ENCODE measurements at regions not wholly inside any gene's neighbourhood (a gene's known extent, or its start where the extent isn't known, plus 50 kb on each side); places are given as distances from the start of the nearest gene placed in this dataset.

DNA sequence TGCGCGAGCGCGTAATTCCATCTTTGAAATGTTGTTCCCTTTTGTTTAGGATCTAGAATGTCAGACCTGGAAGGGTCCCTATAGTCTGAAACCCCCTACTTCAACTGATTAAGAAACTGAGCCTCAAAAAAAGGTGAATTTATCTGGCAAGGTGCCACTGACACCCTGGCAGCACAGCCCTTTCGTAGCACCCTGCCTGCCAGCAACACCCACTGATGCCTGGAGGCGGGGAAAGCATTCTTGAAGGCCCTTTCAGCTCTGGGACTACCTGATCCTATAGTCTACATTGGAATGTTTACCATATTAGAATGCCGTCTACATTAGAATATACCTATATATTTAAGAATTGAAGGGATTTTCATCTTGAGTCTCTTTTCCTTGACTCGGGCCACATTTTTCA lies 542.3 kb downstream of the BUD13 start:
- DNase-seq (ENCODE audit: low read depth, low spot score), result no peak
- no peak overlapping the region for H3K27ac ChIP-seq (ENCODE audit: low read length)
- TF ChIP-seq, protein P1, sequence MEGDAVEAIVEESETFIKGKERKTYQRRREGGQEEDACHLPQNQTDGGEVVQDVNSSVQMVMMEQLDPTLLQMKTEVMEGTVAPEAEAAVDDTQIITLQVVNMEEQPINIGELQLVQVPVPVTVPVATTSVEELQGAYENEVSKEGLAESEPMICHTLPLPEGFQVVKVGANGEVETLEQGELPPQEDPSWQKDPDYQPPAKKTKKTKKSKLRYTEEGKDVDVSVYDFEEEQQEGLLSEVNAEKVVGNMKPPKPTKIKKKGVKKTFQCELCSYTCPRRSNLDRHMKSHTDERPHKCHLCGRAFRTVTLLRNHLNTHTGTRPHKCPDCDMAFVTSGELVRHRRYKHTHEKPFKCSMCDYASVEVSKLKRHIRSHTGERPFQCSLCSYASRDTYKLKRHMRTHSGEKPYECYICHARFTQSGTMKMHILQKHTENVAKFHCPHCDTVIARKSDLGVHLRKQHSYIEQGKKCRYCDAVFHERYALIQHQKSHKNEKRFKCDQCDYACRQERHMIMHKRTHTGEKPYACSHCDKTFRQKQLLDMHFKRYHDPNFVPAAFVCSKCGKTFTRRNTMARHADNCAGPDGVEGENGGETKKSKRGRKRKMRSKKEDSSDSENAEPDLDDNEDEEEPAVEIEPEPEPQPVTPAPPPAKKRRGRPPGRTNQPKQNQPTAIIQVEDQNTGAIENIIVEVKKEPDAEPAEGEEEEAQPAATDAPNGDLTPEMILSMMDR (IDR thresholded peaks at IDR 0.05), result no peak
- TF ChIP-seq POLR2AphosphoS5 (IDR thresholded peaks at IDR 0.05; ENCODE audit: low read depth, low read length) (no peak), TCF7L2 (IDR thresholded peaks at IDR 0.05; ENCODE audit: low read depth, low read length) (no peak), SIN3A (IDR thresholded peaks at IDR 0.05; ENCODE audit: borderline replicate concordance, insufficient read depth, low read depth, low read length) (no peak)
- TF ChIP-seq, protein P2, sequence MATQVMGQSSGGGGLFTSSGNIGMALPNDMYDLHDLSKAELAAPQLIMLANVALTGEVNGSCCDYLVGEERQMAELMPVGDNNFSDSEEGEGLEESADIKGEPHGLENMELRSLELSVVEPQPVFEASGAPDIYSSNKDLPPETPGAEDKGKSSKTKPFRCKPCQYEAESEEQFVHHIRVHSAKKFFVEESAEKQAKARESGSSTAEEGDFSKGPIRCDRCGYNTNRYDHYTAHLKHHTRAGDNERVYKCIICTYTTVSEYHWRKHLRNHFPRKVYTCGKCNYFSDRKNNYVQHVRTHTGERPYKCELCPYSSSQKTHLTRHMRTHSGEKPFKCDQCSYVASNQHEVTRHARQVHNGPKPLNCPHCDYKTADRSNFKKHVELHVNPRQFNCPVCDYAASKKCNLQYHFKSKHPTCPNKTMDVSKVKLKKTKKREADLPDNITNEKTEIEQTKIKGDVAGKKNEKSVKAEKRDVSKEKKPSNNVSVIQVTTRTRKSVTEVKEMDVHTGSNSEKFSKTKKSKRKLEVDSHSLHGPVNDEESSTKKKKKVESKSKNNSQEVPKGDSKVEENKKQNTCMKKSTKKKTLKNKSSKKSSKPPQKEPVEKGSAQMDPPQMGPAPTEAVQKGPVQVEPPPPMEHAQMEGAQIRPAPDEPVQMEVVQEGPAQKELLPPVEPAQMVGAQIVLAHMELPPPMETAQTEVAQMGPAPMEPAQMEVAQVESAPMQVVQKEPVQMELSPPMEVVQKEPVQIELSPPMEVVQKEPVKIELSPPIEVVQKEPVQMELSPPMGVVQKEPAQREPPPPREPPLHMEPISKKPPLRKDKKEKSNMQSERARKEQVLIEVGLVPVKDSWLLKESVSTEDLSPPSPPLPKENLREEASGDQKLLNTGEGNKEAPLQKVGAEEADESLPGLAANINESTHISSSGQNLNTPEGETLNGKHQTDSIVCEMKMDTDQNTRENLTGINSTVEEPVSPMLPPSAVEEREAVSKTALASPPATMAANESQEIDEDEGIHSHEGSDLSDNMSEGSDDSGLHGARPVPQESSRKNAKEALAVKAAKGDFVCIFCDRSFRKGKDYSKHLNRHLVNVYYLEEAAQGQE (IDR thresholded peaks at IDR 0.05; ENCODE audit: insufficient read depth in 1 of 2, low read depth in 2 of 2, low read length in 1 of 2), result no peak
- in situ Hi-C loops (cut with HindIII; ENCODE audit: low pct_unique_long_range_greater_than_20kb, low sequenced_read_pairs) (no loop called here), intact Hi-C loops (cut with micrococcal nuclease; ENCODE audit: unreplicated experiment) (no loop called here)
- ATAC-seq, result no peak
- no TSS peak for BruUV-seq (replicated peaks)
- no peaks in the 10 kb centered on the region for H3K36me3 ChIP-seq (ENCODE audit: control insufficient read depth, insufficient read depth, low read length)
- CTCF ChIA-PET, result no interaction called here
- H3K27me3 ChIP-seq (ENCODE audit: control insufficient read depth, insufficient read depth, low read length), result peaks cover 6% of the 10 kb centered on the region; the same call in 1 of the 2 replicates
- POLR2A ChIA-PET, result no interaction called here
- no peak overlapping the region for H3K4me3 ChIP-seq (ENCODE audit: low read depth in 2 of 2, low read length in 2 of 2)
- H3K4me1 ChIP-seq (ENCODE audit: control insufficient read depth, insufficient read depth, low read length), result no peaks in the 10 kb centered on the region
- no peaks in the 10 kb centered on the region for H3K9me3 ChIP-seq (ENCODE audit: control insufficient read depth, insufficient read depth, low read depth, low read length)

DNA sequence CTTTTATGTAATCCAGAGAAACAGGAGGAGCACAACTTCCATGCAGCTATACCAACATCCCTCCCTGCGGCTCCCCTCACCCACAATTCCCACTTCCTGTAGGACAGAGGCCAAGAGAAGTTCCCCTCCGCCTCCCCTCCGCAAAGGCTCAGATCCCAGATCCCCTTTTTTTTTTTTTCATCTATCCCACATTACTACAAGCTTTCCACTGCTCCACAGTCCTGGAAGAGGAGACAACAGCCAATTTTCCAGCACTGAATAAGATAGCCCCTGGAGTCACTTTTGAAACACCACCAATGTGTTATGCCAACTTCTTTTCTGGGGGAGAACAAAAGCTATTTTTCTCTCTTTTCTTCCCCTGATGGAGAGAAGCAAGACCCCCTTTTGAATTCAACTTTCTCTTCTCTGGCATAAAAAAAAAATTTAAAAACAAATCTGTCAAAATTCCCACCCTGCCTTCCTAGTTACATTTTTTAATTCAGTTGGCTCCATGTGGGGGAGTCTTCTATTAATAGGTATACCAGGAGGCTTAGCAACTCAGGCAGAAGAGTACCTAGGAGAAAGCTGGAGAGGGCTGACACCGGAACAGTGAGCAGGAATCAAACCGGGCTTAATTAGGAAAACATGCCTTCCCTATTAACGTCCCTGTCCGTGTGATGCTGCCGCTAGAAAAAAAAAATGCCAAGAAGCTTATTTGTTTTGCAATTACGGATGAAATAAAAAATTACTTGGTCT lies 543.4 kb downstream of the BUD13 start:
- H3K27me3 ChIP-seq (ENCODE audit: control insufficient read depth, insufficient read depth, low read length), result peaks cover 6% of the 10 kb centered on the region; the same call in 1 of the 2 replicates
- no TSS peak for BruUV-seq (replicated peaks)
- ChIA-PET CTCF (interaction anchor here (0.5 kb wide), 1 partner anchor 22 kb away, joined by 3 read pairs; no protein-coding TSS in a partner anchor), POLR2A (no interaction called here)
- H3K9me3 ChIP-seq (ENCODE audit: control insufficient read depth, insufficient read depth, low read depth, low read length), result no peaks in the 10 kb centered on the region
- in situ Hi-C loops (cut with HindIII; ENCODE audit: low pct_unique_long_range_greater_than_20kb, low sequenced_read_pairs), result no loop called here
- H3K36me3 ChIP-seq (ENCODE audit: control insufficient read depth, insufficient read depth, low read length), result no peaks in the 10 kb centered on the region
- H3K4me3 ChIP-seq (ENCODE audit: low read depth in 2 of 2, low read length in 2 of 2), result no peak overlapping the region
- intact Hi-C loops (cut with micrococcal nuclease; ENCODE audit: unreplicated experiment), result no loop called here
- DNase-seq (ENCODE audit: low read depth, low spot score) (no peak), ATAC-seq (no peak)
- no peaks in the 10 kb centered on the region for H3K4me1 ChIP-seq (ENCODE audit: control insufficient read depth, insufficient read depth, low read length)
- TF ChIP-seq POLR2AphosphoS5 (IDR thresholded peaks at IDR 0.05; ENCODE audit: low read depth, low read length), result no peak
- H3K27ac ChIP-seq (ENCODE audit: low read length), result no peak overlapping the region

DNA sequence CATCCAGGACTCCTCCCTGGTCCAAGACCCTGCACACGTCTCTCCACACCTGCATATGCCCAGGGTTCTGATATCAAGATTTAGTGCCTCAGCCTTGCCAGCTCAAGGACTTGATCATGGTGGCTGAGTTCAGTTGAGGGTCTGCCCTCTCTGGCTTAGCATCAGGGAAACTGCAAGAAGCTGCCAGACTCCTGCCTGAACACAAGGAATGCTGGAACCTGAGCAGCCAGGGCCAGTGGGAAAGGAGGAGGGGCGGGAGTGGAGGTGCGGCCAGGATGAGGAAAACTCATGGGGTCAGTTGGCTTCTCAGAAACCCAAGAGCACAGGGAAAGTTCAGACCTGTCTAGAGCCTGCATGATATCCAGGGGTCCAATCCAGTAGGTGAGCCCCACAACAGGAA lies 546.1 kb downstream of the BUD13 start:
- no peak overlapping the region for H3K27ac ChIP-seq (ENCODE audit: low read length)
- TF ChIP-seq POLR2AphosphoS5 (IDR thresholded peaks at IDR 0.05; ENCODE audit: low read depth, low read length), result no peak
- TF ChIP-seq, protein P2 (IDR thresholded peaks at IDR 0.05; ENCODE audit: insufficient read depth in 1 of 2, low read depth in 2 of 2, low read length in 1 of 2), result no peak
- TF ChIP-seq, protein P1 (IDR thresholded peaks at IDR 0.05), result no peak
- no peak for TF ChIP-seq SIN3A (IDR thresholded peaks at IDR 0.05; ENCODE audit: borderline replicate concordance, insufficient read depth, low read depth, low read length)
- TF ChIP-seq TCF7L2 (IDR thresholded peaks at IDR 0.05; ENCODE audit: low read depth, low read length), result no peak
- H3K36me3 ChIP-seq (ENCODE audit: control insufficient read depth, insufficient read depth, low read length), result no peaks in the 10 kb centered on the region
- no peak for DNase-seq (ENCODE audit: low read depth, low spot score)
- ChIA-PET POLR2A (no interaction called here), CTCF (no interaction called here)
- intact Hi-C loops (cut with micrococcal nuclease; ENCODE audit: unreplicated experiment), result no loop called here
- in situ Hi-C loops (cut with HindIII; ENCODE audit: low pct_unique_long_range_greater_than_20kb, low sequenced_read_pairs), result no loop called here
- peaks cover 6% of the 10 kb centered on the region; the same call in 1 of the 2 replicates for H3K27me3 ChIP-seq (ENCODE audit: control insufficient read depth, insufficient read depth, low read length)
- BruUV-seq (replicated peaks), result no TSS peak
- ATAC-seq, result no peak
- H3K4me3 ChIP-seq (ENCODE audit: low read depth in 2 of 2, low read length in 2 of 2), result no peak overlapping the region
- H3K9me3 ChIP-seq (ENCODE audit: control insufficient read depth, insufficient read depth, low read depth, low read length), result no peaks in the 10 kb centered on the region
- H3K4me1 ChIP-seq (ENCODE audit: control insufficient read depth, insufficient read depth, low read length), result no peaks in the 10 kb centered on the region
